ENCODE measurements at regions not wholly inside any gene's neighbourhood (a gene's known extent, or its start where the extent isn't known, plus 50 kb on each side); places are given as distances from the start of the nearest gene placed in this dataset.

DNA sequence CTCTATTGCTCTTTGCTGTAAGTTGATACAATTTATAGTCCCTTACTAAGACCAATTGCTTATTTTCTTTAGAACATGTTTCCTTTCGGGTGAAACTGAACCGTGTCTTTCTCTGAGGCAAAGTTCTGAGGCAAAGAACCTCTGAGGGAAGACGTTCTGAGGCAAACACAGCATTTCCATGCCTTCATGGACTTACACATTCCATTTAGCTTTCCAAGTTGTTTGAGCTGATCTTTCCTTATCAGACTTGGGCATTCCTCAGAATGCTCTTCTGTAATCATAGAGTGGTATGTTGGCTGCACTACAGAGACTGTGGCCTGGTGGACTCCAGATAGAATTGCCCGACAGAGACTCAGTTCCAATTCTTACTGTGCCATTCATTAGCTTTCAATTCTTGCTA, 579.1 kb downstream of the KCTD12 start:
- no peak overlapping the region for H3K27ac ChIP-seq (replicated peaks)
- no peak overlapping the region for H3K4me3 ChIP-seq (replicated peaks; ENCODE audit: insufficient read depth, low read length)
- TF ChIP-seq, protein P1, sequence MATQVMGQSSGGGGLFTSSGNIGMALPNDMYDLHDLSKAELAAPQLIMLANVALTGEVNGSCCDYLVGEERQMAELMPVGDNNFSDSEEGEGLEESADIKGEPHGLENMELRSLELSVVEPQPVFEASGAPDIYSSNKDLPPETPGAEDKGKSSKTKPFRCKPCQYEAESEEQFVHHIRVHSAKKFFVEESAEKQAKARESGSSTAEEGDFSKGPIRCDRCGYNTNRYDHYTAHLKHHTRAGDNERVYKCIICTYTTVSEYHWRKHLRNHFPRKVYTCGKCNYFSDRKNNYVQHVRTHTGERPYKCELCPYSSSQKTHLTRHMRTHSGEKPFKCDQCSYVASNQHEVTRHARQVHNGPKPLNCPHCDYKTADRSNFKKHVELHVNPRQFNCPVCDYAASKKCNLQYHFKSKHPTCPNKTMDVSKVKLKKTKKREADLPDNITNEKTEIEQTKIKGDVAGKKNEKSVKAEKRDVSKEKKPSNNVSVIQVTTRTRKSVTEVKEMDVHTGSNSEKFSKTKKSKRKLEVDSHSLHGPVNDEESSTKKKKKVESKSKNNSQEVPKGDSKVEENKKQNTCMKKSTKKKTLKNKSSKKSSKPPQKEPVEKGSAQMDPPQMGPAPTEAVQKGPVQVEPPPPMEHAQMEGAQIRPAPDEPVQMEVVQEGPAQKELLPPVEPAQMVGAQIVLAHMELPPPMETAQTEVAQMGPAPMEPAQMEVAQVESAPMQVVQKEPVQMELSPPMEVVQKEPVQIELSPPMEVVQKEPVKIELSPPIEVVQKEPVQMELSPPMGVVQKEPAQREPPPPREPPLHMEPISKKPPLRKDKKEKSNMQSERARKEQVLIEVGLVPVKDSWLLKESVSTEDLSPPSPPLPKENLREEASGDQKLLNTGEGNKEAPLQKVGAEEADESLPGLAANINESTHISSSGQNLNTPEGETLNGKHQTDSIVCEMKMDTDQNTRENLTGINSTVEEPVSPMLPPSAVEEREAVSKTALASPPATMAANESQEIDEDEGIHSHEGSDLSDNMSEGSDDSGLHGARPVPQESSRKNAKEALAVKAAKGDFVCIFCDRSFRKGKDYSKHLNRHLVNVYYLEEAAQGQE (IDR thresholded peaks at IDR 0.05; ENCODE audit: insufficient replicate concordance, low read depth) = no peak
- H3K27me3 ChIP-seq (ENCODE audit: insufficient read depth, poor library complexity, severe bottlenecking) = no peaks in the 10 kb centered on the region
- DNase-seq (ENCODE audit: low read depth in 1 of 2, low spot score in 1 of 2) = no peak

DNA sequence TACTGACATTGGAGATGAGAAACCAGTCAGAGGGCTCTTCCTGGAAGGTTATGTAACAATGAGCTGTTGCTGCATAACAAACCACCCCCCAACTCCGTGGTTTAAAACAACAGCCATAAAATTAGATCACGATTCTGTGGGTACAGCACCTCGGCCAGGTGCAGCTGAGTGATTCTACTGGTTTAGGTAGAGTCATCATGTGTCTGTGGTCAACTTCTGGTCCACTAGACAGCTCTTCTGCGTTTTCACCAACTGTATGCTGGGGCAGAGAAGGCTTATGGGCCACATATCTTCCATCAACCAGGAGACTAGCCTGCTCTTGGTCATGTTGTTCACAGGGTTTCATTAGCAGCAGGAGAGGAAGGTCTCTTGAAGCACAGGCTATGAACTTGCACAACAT, 585.5 kb downstream of the KCTD12 start:
- no peak for DNase-seq (ENCODE audit: low read depth in 1 of 2, low spot score in 1 of 2)

DNA sequence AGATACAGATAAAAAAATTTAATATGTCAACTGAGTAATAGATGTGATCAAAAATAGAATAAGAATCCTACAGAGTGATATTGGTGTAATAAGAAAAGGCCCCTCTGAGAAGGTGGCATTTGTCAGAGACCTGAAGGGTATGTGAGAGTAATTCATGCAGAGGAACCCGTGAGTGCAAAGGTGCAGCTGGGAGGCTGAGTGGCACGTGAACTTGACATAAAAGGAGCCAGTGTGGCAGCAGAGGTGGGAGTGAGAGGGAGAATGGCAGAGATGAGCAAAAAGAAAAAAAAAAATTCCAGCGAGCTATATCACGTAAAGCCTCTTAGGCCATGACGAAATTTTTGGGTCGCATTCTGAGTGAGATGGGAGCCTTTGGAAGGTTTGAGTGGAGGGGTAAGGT, 588.9 kb downstream of the KCTD12 start:
- Histone ChIP-seq H3K27ac (replicated peaks) (no peak overlapping the region), H3K4me3 (replicated peaks; ENCODE audit: insufficient read depth, low read length) (no peak overlapping the region), H3K27me3 (ENCODE audit: insufficient read depth, poor library complexity, severe bottlenecking) (no peaks in the 10 kb centered on the region)
- no peak for DNase-seq (ENCODE audit: low read depth in 1 of 2, low spot score in 1 of 2)
- no peak for TF ChIP-seq GABPA (IDR thresholded peaks at IDR 0.05; ENCODE audit: low read depth)
- no peak for TF ChIP-seq POLR2AphosphoS5 (IDR thresholded peaks at IDR 0.05; ENCODE audit: low read depth)
- TF ChIP-seq, protein P1 (IDR thresholded peaks at IDR 0.05; ENCODE audit: insufficient replicate concordance, low read depth) = no peak
- TF ChIP-seq, protein P2, sequence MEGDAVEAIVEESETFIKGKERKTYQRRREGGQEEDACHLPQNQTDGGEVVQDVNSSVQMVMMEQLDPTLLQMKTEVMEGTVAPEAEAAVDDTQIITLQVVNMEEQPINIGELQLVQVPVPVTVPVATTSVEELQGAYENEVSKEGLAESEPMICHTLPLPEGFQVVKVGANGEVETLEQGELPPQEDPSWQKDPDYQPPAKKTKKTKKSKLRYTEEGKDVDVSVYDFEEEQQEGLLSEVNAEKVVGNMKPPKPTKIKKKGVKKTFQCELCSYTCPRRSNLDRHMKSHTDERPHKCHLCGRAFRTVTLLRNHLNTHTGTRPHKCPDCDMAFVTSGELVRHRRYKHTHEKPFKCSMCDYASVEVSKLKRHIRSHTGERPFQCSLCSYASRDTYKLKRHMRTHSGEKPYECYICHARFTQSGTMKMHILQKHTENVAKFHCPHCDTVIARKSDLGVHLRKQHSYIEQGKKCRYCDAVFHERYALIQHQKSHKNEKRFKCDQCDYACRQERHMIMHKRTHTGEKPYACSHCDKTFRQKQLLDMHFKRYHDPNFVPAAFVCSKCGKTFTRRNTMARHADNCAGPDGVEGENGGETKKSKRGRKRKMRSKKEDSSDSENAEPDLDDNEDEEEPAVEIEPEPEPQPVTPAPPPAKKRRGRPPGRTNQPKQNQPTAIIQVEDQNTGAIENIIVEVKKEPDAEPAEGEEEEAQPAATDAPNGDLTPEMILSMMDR (IDR thresholded peaks at IDR 0.05; ENCODE audit: insufficient read depth, low read length) = no peak
- TF ChIP-seq SPI1 (IDR thresholded peaks at IDR 0.05; ENCODE audit: borderline replicate concordance, low read depth) = no peak

More for the DNA sequence above, 585.5 kb downstream of the KCTD12 start:
- Histone ChIP-seq H3K27ac (replicated peaks) (no peak overlapping the region), H3K27me3 (ENCODE audit: insufficient read depth, poor library complexity, severe bottlenecking) (no peaks in the 10 kb centered on the region), H3K4me3 (replicated peaks; ENCODE audit: insufficient read depth, low read length) (no peak overlapping the region)
- TF ChIP-seq, protein P2 (IDR thresholded peaks at IDR 0.05; ENCODE audit: insufficient read depth, low read length) = no peak
- TF ChIP-seq, protein P1 (IDR thresholded peaks at IDR 0.05; ENCODE audit: insufficient replicate concordance, low read depth) = no peak
- no peak for TF ChIP-seq SPI1 (IDR thresholded peaks at IDR 0.05; ENCODE audit: borderline replicate concordance, low read depth)
- no peak for TF ChIP-seq GABPA (IDR thresholded peaks at IDR 0.05; ENCODE audit: low read depth)
- no peak for TF ChIP-seq POLR2AphosphoS5 (IDR thresholded peaks at IDR 0.05; ENCODE audit: low read depth)

DNA sequence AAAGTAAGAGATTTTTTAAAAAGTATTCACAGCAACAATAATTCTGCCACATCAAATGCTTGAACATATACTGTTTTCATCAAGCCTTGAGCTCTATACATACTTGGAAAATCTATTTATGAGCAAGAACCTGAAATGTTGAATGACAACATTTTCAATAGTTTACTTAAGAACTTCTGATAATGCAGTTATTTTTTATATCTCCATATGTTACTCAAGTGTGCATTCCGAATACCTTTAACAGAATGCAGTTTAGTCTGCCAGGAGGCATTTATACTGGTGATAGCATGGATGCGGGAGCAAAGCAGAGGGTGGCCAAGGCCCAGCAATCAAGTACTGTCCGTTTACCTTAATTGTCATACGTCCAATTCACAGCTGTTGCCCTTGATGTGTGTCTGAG, 589.5 kb downstream of the KCTD12 start:
- H3K27me3 ChIP-seq (ENCODE audit: insufficient read depth, poor library complexity, severe bottlenecking) = no peaks in the 10 kb centered on the region
- H3K4me3 ChIP-seq (replicated peaks; ENCODE audit: insufficient read depth, low read length) = no peak overlapping the region
- no peak overlapping the region for H3K27ac ChIP-seq (replicated peaks)
- DNase-seq (ENCODE audit: low read depth in 1 of 2, low spot score in 1 of 2) = no peak
- TF ChIP-seq POLR2AphosphoS5 (IDR thresholded peaks at IDR 0.05; ENCODE audit: low read depth) = no peak
- TF ChIP-seq, protein P1 (IDR thresholded peaks at IDR 0.05; ENCODE audit: insufficient replicate concordance, low read depth) = no peak
- no peak for TF ChIP-seq GABPA (IDR thresholded peaks at IDR 0.05; ENCODE audit: low read depth)
- no peak for TF ChIP-seq SPI1 (IDR thresholded peaks at IDR 0.05; ENCODE audit: borderline replicate concordance, low read depth)
- TF ChIP-seq, protein P2 (IDR thresholded peaks at IDR 0.05; ENCODE audit: insufficient read depth, low read length) = no peak
